CD4-positive, alpha-beta T cell (primary cell): ENCODE measurements at regions not wholly inside any gene's neighbourhood (a gene's known extent, or its start where the extent isn't known, plus 50 kb on each side); places are given as distances from the start of the nearest gene placed in this dataset.

ENCODE experiments used
- ATAC-seq: fragments of 200-7000 bp; cut with Tn5 transposase; one replicate; pipeline ENCODE4 v1.10.0; 2022; ENCODE audit warnings: mild to moderate bottlenecking; ENCODE audit not compliant: poor library complexity
- CTCF ChIA-PET: fragments of 350-600 bp; sonication (Branson Sonifier 250); formaldehyde crosslinking; loops from one replicate; lab custom pipeline; 2021; ENCODE audit warnings: antibody characterized with exemption, inconsistent platforms; lab: Charles Lee
- POLR2A ChIA-PET: fragments of 350-600 bp; sonication (Branson Sonifier 250); formaldehyde crosslinking; loops from one replicate; lab custom pipeline; 2021; ENCODE audit warnings: antibody characterized with exemption, inconsistent platforms; lab: Charles Lee
- DNase-seq, 14 experiments: peaks; one replicate each; pipeline ENCODE4 v3.0.0-alpha.2; 2013 to 2020; ENCODE audit warnings: mixed read lengths in 2 of 14
- H3K27ac ChIP-seq, 2 donors: one replicate each; pipeline versions ENCODE4 v1.5.1 to v1.7.0; 2013; ENCODE audit warnings: low read length in 2 of 2, low read depth in 1 of 2, mild to moderate bottlenecking in 1 of 2
- H3K27me3 ChIP-seq, 2 experiments: 1 replicate in 1 of 2; 2 replicates in 1 of 2; pipeline versions ENCODE4 v1.6.1 to v1.7.0; 2013; ENCODE audit warnings: low read length in 2 of 2, control low read depth in 1 of 2, mild to moderate bottlenecking in 1 of 2, moderate library complexity in 1 of 2; ENCODE audit not compliant: insufficient read depth in 2 of 2, control insufficient read depth in 1 of 2
- H3K36me3 ChIP-seq: one replicate; pipeline ENCODE4 v1.6.1; 2013; ENCODE audit warnings: low read length, control low read depth; ENCODE audit not compliant: insufficient read depth
- H3K4me1 ChIP-seq: one replicate; pipeline ENCODE4 v1.6.1; 2013; ENCODE audit warnings: low read length, control low read depth; ENCODE audit not compliant: insufficient read depth
- H3K4me3 ChIP-seq: one replicate; pipeline ENCODE4 v1.5.1; 2013; ENCODE audit warnings: mild to moderate bottlenecking, low read length, moderate library complexity
- H3K9me3 ChIP-seq, 2 experiments: 1 replicate in 1 of 2; 2 replicates in 1 of 2; pipeline versions ENCODE4 v1.6.1 to v1.7.0; 2013; ENCODE audit warnings: low read length in 2 of 2, mild to moderate bottlenecking in 2 of 2, control low read depth in 1 of 2, moderate library complexity in 1 of 2; ENCODE audit not compliant: control insufficient read depth in 1 of 2, insufficient read depth in 1 of 2
- H3K27ac Mint-ChIP-seq: one replicate; pipeline ENCODE4 v1.8.0; 2020; ENCODE audit warnings: mixed read lengths
- H3K27me3 Mint-ChIP-seq: one replicate; pipeline ENCODE4 v1.8.0; 2021; ENCODE audit warnings: mixed read lengths
- H3K36me3 Mint-ChIP-seq: one replicate; pipeline ENCODE4 v1.8.0; 2021; ENCODE audit warnings: low read depth, mixed read lengths
- H3K4me1 Mint-ChIP-seq: one replicate; pipeline ENCODE4 v1.8.0; 2021; ENCODE audit warnings: low read depth, mixed read lengths
- H3K4me3 Mint-ChIP-seq: one replicate; pipeline ENCODE4 v1.8.0; 2020; ENCODE audit warnings: mild to moderate bottlenecking, mixed read lengths
- H3K9me3 Mint-ChIP-seq: one replicate; pipeline ENCODE4 v1.8.0; 2020; ENCODE audit warnings: mixed read lengths
- intact Hi-C, 2 experiments: fragments of 100-400 bp; cut with DNase I in 1 of 2; cut with micrococcal nuclease in 1 of 2; formaldehyde crosslinking; loops; one replicate each; pipeline versions ENCODE4 v1.15.1 to v1.9.0; 2023 to 2025; cut with DNase I, micrococcal nuclease
- TF ChIP-seq, protein P1 (sequence below): fragments of 200-600 bp; IDR thresholded peaks from one replicate; pipeline ENCODE4 v1.8.0; 2022; ENCODE audit warnings: antibody characterized with exemption, mild to moderate bottlenecking

DNA sequence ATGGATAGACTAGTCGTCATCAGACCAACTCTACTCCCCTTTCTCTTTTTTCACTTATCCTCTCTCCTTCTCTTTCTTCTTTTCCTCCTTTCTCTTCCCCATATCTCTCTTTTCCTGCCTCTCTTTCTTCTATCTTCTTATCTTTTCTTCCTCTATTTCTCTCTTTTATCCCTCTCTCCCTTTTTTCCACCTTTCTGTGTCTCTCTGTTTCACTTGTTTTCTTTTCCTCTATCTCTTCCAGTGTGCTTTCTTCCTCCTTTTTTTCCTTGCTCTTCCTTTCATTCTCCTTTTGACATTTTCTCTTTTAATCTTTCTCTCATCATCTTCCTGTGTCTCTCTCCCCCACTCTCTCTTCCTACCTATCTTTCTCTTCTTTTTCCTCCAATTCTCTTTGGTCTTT is 159.0 kb upstream of the PTGFR start:
- intact Hi-C loops: no loop called here
- H3K27me3 Mint-ChIP-seq: peaks cover 10% of the 10 kb centered on the region
- no peaks in the 10 kb centered on the region for H3K4me1 Mint-ChIP-seq
- TF ChIP-seq, protein P1, sequence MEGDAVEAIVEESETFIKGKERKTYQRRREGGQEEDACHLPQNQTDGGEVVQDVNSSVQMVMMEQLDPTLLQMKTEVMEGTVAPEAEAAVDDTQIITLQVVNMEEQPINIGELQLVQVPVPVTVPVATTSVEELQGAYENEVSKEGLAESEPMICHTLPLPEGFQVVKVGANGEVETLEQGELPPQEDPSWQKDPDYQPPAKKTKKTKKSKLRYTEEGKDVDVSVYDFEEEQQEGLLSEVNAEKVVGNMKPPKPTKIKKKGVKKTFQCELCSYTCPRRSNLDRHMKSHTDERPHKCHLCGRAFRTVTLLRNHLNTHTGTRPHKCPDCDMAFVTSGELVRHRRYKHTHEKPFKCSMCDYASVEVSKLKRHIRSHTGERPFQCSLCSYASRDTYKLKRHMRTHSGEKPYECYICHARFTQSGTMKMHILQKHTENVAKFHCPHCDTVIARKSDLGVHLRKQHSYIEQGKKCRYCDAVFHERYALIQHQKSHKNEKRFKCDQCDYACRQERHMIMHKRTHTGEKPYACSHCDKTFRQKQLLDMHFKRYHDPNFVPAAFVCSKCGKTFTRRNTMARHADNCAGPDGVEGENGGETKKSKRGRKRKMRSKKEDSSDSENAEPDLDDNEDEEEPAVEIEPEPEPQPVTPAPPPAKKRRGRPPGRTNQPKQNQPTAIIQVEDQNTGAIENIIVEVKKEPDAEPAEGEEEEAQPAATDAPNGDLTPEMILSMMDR: no peak
- H3K4me3 ChIP-seq: no peak overlapping the region
- ChIA-PET POLR2A (no interaction called here), CTCF (no interaction called here)
- no peak overlapping the region for H3K27ac ChIP-seq
- no peaks in the 10 kb centered on the region for H3K4me1 ChIP-seq
- H3K9me3 Mint-ChIP-seq: no peaks in the 10 kb centered on the region
- H3K27me3 ChIP-seq: no peaks in the 10 kb centered on the region
- H3K36me3 ChIP-seq: no peaks in the 10 kb centered on the region
- ATAC-seq (no peak), DNase-seq (no peak)
- no peaks in the 10 kb centered on the region for H3K36me3 Mint-ChIP-seq
- no peaks in the 10 kb centered on the region for H3K9me3 ChIP-seq
- H3K4me3 Mint-ChIP-seq: no peak overlapping the region
- H3K27ac Mint-ChIP-seq: no peak overlapping the region

DNA sequence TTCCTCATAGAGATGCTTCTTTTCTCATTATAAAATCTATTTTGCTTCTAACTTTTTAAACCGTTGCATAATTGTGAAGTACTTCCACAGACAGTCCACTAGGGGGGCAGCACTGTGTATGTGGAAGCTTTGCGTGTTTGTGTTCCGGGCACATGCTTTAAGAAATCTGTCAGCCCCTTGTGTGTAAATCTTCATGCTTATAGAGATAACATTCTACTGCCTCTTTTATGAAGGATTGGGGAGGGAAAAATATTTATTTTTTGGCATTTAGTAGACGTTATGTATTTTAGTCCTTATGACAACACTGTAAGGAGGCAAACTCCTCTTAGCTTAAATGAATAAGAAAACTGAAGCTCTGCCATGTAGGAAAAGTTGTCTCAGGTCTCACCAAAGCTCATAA is 157.3 kb upstream of the PTGFR start:
- H3K27me3 ChIP-seq: no peaks in the 10 kb centered on the region
- POLR2A ChIA-PET: interaction anchor here (0.7 kb wide), 1 partner anchor 1337 kb away, joined by 3 read pairs; no protein-coding TSS in a partner anchor
- H3K36me3 ChIP-seq: no peaks in the 10 kb centered on the region
- DNase-seq: no peak
- Mint-ChIP-seq H3K4me3 (no peak overlapping the region), H3K9me3 (no peaks in the 10 kb centered on the region), H3K27me3 (peaks cover 10% of the 10 kb centered on the region), H3K27ac (no peak overlapping the region), H3K4me1 (no peaks in the 10 kb centered on the region), H3K36me3 (no peaks in the 10 kb centered on the region)
- intact Hi-C loops: no loop called here
- H3K4me3 ChIP-seq: no peak overlapping the region
- H3K9me3 ChIP-seq: no peaks in the 10 kb centered on the region
- no peak overlapping the region for H3K27ac ChIP-seq
- no peaks in the 10 kb centered on the region for H3K4me1 ChIP-seq
- no peak for ATAC-seq
- TF ChIP-seq, protein P1: peak; percentile 56
- CTCF ChIA-PET: no interaction called here

- Histone ChIP-seq H3K36me3 (no peaks in the 10 kb centered on the region), H3K27me3 (no peaks in the 10 kb centered on the region), H3K4me1 (no peaks in the 10 kb centered on the region), H3K27ac (no peak overlapping the region), H3K4me3 (no peak overlapping the region), H3K9me3 (no peaks in the 10 kb centered on the region)
- H3K9me3 Mint-ChIP-seq: no peaks in the 10 kb centered on the region
- TF ChIP-seq, protein P1: no peak
- H3K27me3 Mint-ChIP-seq: peaks cover 5% of the 10 kb centered on the region
- H3K36me3 Mint-ChIP-seq: no peaks in the 10 kb centered on the region
- H3K4me3 Mint-ChIP-seq: no peak overlapping the region
- no peak overlapping the region for H3K27ac Mint-ChIP-seq
- H3K4me1 Mint-ChIP-seq: no peaks in the 10 kb centered on the region
- POLR2A ChIA-PET: interaction anchor here (0.7 kb wide), 1 partner anchor 1337 kb away, joined by 3 read pairs; no protein-coding TSS in a partner anchor
- no peak for ATAC-seq
- DNase-seq: no peak
- CTCF ChIA-PET: no interaction called here
- intact Hi-C loops: no loop called here
These were observed 156.7 kb upstream of the PTGFR start for GRCh38 chr1:78334114-78334513.
